ENCODE measurements at regions not wholly inside any gene's neighbourhood (a gene's known extent, or its start where the extent isn't known, plus 50 kb on each side); places are given as distances from the start of the nearest gene placed in this dataset.

DNA sequence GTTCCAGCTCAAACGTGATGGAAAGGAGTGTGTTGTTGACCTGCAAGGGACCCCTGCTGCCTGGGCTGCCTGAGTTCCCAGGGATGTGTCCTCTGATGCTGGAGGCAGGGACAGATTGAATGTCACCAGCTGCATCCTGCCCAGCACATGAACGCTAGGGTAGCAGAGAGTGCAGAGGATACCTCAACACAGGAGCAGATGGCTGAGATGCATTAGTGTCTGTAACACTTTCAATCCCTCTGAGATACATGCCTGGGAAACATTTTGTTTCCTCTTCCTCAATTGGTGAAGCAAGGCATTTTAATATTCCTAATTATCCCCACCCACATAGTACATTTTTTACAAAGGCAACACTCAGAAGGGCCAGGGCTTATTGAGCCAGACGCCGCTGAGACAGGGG, 106.4 kb upstream of the UBL3 start:
- TF ChIP-seq MEIS1 (CRISPR knock-in tag; IDR thresholded peaks at IDR 0.05; ENCODE audit: borderline replicate concordance) (no peak), ZNF10 (tag by site-specific recombination; IDR thresholded peaks at IDR 0.05) (no peak), PRDM1 (tag by site-specific recombination; IDR thresholded peaks at IDR 0.05) (no peak), ZNF488 (tag by site-specific recombination; IDR thresholded peaks at IDR 0.05) (no peak), ZBTB21 (tag by site-specific recombination; IDR thresholded peaks at IDR 0.05) (no peak), ZNF239 (tag by site-specific recombination; IDR thresholded peaks at IDR 0.05) (no peak), ZNF747 (tag by site-specific recombination; IDR thresholded peaks at IDR 0.05) (no peak), ZBTB20 (tag by site-specific recombination; IDR thresholded peaks at IDR 0.05) (no peak), ZNF248 (tag by site-specific recombination; IDR thresholded peaks at IDR 0.05) (no peak), YY1 (tag by site-specific recombination; IDR thresholded peaks at IDR 0.05) (no peak), ZNF280C (tag by site-specific recombination; IDR thresholded peaks at IDR 0.05) (no peak)
- TF ChIP-seq, protein P1, sequence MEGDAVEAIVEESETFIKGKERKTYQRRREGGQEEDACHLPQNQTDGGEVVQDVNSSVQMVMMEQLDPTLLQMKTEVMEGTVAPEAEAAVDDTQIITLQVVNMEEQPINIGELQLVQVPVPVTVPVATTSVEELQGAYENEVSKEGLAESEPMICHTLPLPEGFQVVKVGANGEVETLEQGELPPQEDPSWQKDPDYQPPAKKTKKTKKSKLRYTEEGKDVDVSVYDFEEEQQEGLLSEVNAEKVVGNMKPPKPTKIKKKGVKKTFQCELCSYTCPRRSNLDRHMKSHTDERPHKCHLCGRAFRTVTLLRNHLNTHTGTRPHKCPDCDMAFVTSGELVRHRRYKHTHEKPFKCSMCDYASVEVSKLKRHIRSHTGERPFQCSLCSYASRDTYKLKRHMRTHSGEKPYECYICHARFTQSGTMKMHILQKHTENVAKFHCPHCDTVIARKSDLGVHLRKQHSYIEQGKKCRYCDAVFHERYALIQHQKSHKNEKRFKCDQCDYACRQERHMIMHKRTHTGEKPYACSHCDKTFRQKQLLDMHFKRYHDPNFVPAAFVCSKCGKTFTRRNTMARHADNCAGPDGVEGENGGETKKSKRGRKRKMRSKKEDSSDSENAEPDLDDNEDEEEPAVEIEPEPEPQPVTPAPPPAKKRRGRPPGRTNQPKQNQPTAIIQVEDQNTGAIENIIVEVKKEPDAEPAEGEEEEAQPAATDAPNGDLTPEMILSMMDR (tag by site-specific recombination; IDR thresholded peaks at IDR 0.05): no peak
- TF ChIP-seq, protein P2, sequence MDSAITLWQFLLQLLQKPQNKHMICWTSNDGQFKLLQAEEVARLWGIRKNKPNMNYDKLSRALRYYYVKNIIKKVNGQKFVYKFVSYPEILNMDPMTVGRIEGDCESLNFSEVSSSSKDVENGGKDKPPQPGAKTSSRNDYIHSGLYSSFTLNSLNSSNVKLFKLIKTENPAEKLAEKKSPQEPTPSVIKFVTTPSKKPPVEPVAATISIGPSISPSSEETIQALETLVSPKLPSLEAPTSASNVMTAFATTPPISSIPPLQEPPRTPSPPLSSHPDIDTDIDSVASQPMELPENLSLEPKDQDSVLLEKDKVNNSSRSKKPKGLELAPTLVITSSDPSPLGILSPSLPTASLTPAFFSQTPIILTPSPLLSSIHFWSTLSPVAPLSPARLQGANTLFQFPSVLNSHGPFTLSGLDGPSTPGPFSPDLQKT (IDR thresholded peaks at IDR 0.05; ENCODE audit: borderline replicate concordance, low read depth, low read length): no peak
